PC-3 (cell line): ENCODE measurements at regions not wholly inside any gene's neighbourhood (a gene's known extent, or its start where the extent isn't known, plus 50 kb on each side); places are given as distances from the start of the nearest gene placed in this dataset.
"Not testable (repeated sequence)": the region's sequence is repeated elsewhere in the genome, so short reads cannot be mapped to it uniquely, and the experiment has no call there.

ENCODE experiments used
- ATAC-seq: fragments of 200-7000 bp; cut with Tn5 transposase; 2 replicates; pipeline ENCODE4 v1.9.1; 2020; ENCODE audit warnings: mild to moderate bottlenecking, moderate library complexity
- BruUV-seq: library from RNA; stranded (reverse); fragments of 400-500 nt; replicated peaks from 2 replicates; lab custom pipeline; 2021; lab: Mats Ljungman, UMichigan
- CTCF ChIA-PET: fragments of 300-600 bp; sonication (Branson Sonifier 250); formaldehyde crosslinking; loops from one replicate; lab custom pipeline; 2022; ENCODE audit warnings: antibody characterized with exemption; lab: Charles Lee
- POLR2A ChIA-PET: fragments of 300-600 bp; sonication (Branson Sonifier 250); formaldehyde crosslinking; loops from one replicate; lab custom pipeline; 2022; ENCODE audit warnings: antibody characterized with exemption; ENCODE audit not compliant: unreplicated experiment; lab: Charles Lee
- DNase-seq: peaks from one replicate; pipeline ENCODE4 v3.0.0-alpha.2; 2015
- H2AFZ ChIP-seq: fragments of 300-600 bp; sonication (generic); 2 replicates; pipeline ENCODE4 v1.6.0; 2016; ENCODE audit warnings: antibody characterized with exemption, low read length
- H3F3A ChIP-seq: fragments of 300-600 bp; sonication (generic); one replicate; pipeline ENCODE4 v1.6.0; 2017; ENCODE audit warnings: antibody characterized with exemption, low read length, control low read depth, mild to moderate bottlenecking; ENCODE audit not compliant: unreplicated experiment
- H3K27ac ChIP-seq: fragments of 300-600 bp; sonication (generic); 2 replicates; pipeline ENCODE4 v1.5.1; 2016; ENCODE audit warnings: mild to moderate bottlenecking, low read length
- H3K27me3 ChIP-seq: fragments of 300-600 bp; sonication (generic); 2 replicates; pipeline ENCODE4 v1.6.1; 2016; ENCODE audit warnings: low read length, mixed read lengths
- H3K36me3 ChIP-seq: fragments of 300-600 bp; sonication (generic); 2 replicates; pipeline ENCODE4 v1.6.1; 2016; ENCODE audit warnings: low read depth, mixed run types, low read length, mixed read lengths
- H3K4me1 ChIP-seq: fragments of 300-600 bp; sonication (generic); 2 replicates; pipeline ENCODE4 v1.5.1; 2016; ENCODE audit warnings: low read length; ENCODE audit not compliant: insufficient read depth
- H3K4me2 ChIP-seq: fragments of 300-600 bp; sonication (generic); 2 replicates; pipeline ENCODE4 v1.6.0; 2016; ENCODE audit warnings: low read length
- H3K4me3 ChIP-seq: fragments of 300-600 bp; sonication (generic); 2 replicates; pipeline ENCODE4 v1.5.1; 2016; ENCODE audit warnings: mild to moderate bottlenecking, low read length, mixed read lengths
- H3K79me2 ChIP-seq: fragments of 300-600 bp; sonication (generic); 2 replicates; pipeline ENCODE4 v1.6.1; 2017; ENCODE audit warnings: low read length, mixed read lengths
- H3K9ac ChIP-seq: fragments of 300-600 bp; sonication (generic); 2 replicates; pipeline ENCODE4 v1.6.0; 2016; ENCODE audit warnings: mild to moderate bottlenecking, low read length
- H3K9me2 ChIP-seq: fragments of 300-600 bp; sonication (generic); replicated peaks from 2 replicates; pipeline ENCODE4 v1.6.1; 2016; ENCODE audit warnings: mixed run types, low read length, mixed read lengths
- H3K9me3 ChIP-seq: fragments of 300-600 bp; sonication (generic); 2 replicates; pipeline ENCODE4 v1.6.1; 2016; ENCODE audit warnings: low read length, mixed read lengths
- H4K20me1 ChIP-seq: fragments of 300-600 bp; sonication (generic); 2 replicates; pipeline ENCODE4 v1.6.1; 2016; ENCODE audit warnings: low read length, mixed read lengths
- CTCF ChIP-seq: fragments of 300-600 bp; sonication (generic); conservative IDR thresholded peaks from 2 replicates; pipeline ENCODE4 v1.5.1; 2017; ENCODE audit warnings: antibody characterized with exemption, low read depth, mild to moderate bottlenecking, low read length
- EZH2 ChIP-seq: fragments of 300-600 bp; sonication (generic); IDR thresholded peaks from one replicate; pipeline ENCODE4 v1.6.1; 2017; ENCODE audit warnings: antibody characterized with exemption, mild to moderate bottlenecking, low read length; ENCODE audit not compliant: unreplicated experiment
- EZH2phosphoT487 ChIP-seq: fragments of 300-600 bp; sonication (generic); IDR thresholded peaks from 2 replicates; pipeline ENCODE4 v1.6.1; 2018; ENCODE audit warnings: mild to moderate bottlenecking, antibody characterized with exemption, low read length, borderline replicate concordance
- intact Hi-C: fragments of 100-400 bp; cut with micrococcal nuclease; formaldehyde crosslinking; loops from 2 replicates; pipeline ENCODE4 v1.9.0; 2023

GRCh38 chr5:8729437-8729836 lies 816.4 kb downstream of the SEMA5A start:
- Histone ChIP-seq H2AFZ (no peak overlapping the region), H3K27ac (peak overlapping the region; percentile 71), H4K20me1 (no peaks in the 10 kb centered on the region), H3K9me2 (no peaks in the 10 kb centered on the region), H3K27me3 (no peaks in the 10 kb centered on the region), H3K4me2 (peak overlapping the region; percentile 61), H3K4me1 (peaks cover 33% of the 10 kb centered on the region), H3K4me3 (no peak overlapping the region; the same call in 1 of the 2 replicates), H3K36me3 (no peaks in the 10 kb centered on the region), H3K9me3 (no peaks in the 10 kb centered on the region), H3K79me2 (no peaks in the 10 kb centered on the region), H3F3A (peaks cover 4% of the 10 kb centered on the region), H3K9ac (peak overlapping the region; percentile 20; the same call in 1 of the 2 replicates)
- ATAC-seq = peak; percentile 77
- BruUV-seq = no TSS peak
- TF ChIP-seq EZH2 = no peak
- no peak for TF ChIP-seq EZH2phosphoT487
- TF ChIP-seq CTCF = no peak
- CTCF ChIA-PET = no interaction called here
- POLR2A ChIA-PET = no interaction called here
- intact Hi-C loops = loop anchor here (10.0 kb wide), 1 partner anchor 105 kb away; no protein-coding TSS in a partner anchor
- DNase-seq = peak; percentile 84

- H3K9ac ChIP-seq = peak overlapping the region; percentile 20
- peak overlapping the region; percentile 61 for H3K4me2 ChIP-seq
- H3K79me2 ChIP-seq = no peaks in the 10 kb centered on the region
- TF ChIP-seq EZH2 (no peak), CTCF (no peak), EZH2phosphoT487 (no peak)
- CTCF ChIA-PET = no interaction called here
- H3K4me1 ChIP-seq = peaks cover 33% of the 10 kb centered on the region
- H3K27ac ChIP-seq = peak overlapping the region; percentile 71
- no peaks in the 10 kb centered on the region for H3K9me3 ChIP-seq
- no peaks in the 10 kb centered on the region for H3K9me2 ChIP-seq
- H3K4me3 ChIP-seq = peak overlapping the region; percentile 13; the same call in 1 of the 2 replicates
- no TSS peak for BruUV-seq
- no peaks in the 10 kb centered on the region for H3K36me3 ChIP-seq
- ATAC-seq (peak; percentile 74), DNase-seq (peak; percentile 80)
- peak overlapping the region; percentile 6; the same call in 1 of the 2 replicates for H2AFZ ChIP-seq
- peaks cover 4% of the 10 kb centered on the region for H3F3A ChIP-seq
- POLR2A ChIA-PET = no interaction called here
- no peaks in the 10 kb centered on the region for H3K27me3 ChIP-seq
- H4K20me1 ChIP-seq = no peaks in the 10 kb centered on the region
- intact Hi-C loops = no loop called here
Observed at GRCh38 chr5:8730194-8730593, 815.7 kb downstream of the SEMA5A start.

- ATAC-seq, H3K9me2 ChIP-seq, H3K9ac ChIP-seq, intact Hi-C loops, H3F3A ChIP-seq, H2AFZ ChIP-seq, DNase-seq, CTCF ChIA-PET, H3K27me3 ChIP-seq, H3K36me3 ChIP-seq, H3K4me3 ChIP-seq, POLR2A ChIA-PET, H3K9me3 ChIP-seq, H3K79me2 ChIP-seq, H4K20me1 ChIP-seq, BruUV-seq, H3K4me2 ChIP-seq: not testable (repeated sequence)
- Histone ChIP-seq H3K4me1 (peaks cover 33% of the 10 kb centered on the region), H3K27ac (peak overlapping the region; percentile 71)
Observed at GRCh38 chr5:8731110-8731509, 814.8 kb downstream of the SEMA5A start.
